ENCODE measurements at regions not wholly inside any gene's neighbourhood (a gene's known extent, or its start where the extent isn't known, plus 50 kb on each side); places are given as distances from the start of the nearest gene placed in this dataset.
"Not testable (repeated sequence)": the region's sequence is repeated elsewhere in the genome, so short reads cannot be mapped to it uniquely, and the experiment has no call there.

DNA sequence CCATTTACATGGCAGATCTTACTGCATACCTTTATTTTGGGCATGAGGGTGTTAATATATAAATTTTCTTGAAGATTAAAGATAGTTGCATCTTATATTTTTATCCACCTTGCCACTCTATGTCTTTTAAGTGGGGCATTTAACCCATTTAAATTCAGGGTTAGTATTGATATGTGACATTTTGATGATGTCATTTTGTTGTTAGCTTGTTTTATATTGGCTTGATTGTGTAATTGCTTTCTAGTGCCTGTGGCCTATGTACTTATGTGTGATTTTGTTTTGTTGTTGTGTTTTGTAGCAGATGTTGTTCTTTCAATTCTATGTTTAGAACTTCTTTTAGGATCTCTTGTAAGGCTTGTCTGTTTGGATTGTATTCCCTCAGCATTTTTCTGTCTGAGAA is 939.9 kb upstream of the CDH9 start:
- no peak for DNase-seq

DNA sequence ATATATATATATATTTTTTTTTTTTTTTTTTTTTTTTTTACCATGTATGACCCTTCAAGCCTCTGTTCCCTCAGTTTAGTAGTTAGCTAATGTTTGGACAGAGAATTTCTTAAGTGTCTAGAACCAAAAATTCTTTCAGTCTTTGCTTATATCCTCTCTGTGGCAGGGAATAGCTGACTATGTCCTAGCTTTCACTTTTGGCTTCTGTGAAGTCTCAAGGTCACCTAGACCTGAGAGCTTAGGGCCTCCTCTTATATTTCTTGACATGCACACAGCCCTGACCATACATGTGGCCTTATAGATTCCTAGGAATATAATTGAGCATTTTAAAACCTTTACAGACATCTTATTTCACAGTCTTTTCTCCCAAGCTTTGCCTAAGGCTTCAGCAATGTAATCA is 930.8 kb upstream of the CDH9 start:
- no peak for DNase-seq

DNA sequence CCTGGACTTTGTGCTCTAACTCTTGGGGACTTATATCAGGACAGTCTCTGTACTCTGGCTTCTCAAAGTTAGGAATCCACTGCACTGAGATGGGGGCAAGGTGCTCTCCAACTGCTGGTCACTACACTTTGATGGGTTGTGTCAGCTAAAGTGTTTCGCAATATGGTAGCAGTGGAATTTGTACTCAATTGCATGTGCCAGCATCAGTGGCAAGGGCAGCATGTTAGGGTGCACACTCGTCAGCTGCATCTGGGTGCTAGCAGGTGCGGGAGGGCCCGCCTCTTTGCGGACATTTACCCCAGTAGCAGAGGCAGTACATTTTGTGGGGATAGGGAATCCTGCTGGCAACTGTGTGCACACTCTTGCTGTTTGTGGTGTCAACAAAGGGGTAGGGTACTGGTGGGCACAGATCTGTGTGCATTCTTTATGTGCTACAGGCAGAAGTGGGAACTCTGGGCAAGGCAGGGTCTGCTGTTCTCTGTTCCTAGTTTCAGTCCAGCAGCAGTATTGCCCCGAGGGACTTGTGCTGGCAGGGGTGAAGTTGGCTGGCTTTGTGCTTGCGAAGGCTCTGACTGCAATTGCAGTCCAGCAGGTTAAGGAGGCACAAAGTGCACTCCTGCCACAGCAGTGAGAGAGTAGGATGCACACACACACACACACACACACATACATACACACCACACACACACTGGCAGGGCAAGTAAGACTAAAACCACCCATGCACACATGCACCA is 924.8 kb upstream of the CDH9 start:
- no peak for DNase-seq

DNA sequence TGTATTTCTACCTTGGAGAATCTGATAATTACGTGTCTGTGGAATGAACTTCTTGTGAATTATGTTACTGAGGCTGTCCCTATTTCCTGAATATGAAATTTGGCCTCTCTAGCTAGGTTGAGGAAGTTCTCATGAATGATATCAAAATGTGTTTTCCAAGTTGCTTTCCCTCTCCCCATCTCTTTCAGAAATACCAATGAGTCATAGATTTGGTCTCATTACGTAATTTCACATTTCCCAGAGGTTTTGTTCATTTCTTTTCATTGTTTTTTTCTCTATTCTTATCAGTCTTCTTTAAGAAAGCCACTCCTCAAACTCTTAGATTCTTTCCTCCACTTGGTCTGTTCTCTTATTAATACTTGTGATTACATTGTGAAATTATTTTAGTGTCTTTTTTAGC is 923.8 kb upstream of the CDH9 start:
- no peak for DNase-seq

DNA sequence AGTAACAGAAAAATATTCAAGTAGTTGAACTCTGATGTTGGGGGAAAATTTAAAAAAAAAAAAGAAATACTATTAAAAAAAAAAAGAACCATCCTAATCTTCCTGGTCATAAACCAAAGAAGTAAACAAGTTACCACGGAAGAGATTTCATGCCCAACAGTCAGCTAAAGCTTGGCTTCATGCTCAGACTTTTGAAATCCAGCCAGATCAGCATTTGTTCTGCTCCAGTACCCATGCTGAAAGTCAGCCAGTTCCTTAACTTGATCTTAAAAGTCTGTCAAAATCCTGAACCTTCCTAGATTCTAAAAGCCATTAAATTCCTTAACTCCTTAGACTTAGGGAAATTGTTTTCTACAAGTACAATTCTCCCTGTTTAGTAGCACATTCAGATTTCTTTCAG is 908.7 kb upstream of the CDH9 start:
- DNase-seq = no peak

DNA sequence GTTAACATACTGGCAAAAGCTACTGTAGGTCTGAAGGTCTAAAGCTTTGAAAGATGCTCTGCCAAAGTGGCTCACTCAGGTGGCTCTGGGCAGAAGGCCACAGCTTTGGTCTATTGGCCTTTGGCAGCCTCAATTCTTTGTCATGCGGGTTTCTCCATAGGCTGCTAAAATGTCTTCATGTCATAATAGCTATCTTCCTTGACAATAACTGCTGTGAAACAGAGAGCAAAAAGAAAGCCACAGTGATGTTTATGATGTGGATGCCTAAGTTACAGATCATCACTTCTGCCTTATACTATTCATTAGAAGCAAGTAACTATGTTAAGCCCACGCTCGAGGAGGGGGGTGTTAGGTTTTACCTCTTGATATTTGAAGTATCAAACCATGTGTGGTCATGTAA is 906.1 kb upstream of the CDH9 start:
- DNase-seq = no peak

DNA sequence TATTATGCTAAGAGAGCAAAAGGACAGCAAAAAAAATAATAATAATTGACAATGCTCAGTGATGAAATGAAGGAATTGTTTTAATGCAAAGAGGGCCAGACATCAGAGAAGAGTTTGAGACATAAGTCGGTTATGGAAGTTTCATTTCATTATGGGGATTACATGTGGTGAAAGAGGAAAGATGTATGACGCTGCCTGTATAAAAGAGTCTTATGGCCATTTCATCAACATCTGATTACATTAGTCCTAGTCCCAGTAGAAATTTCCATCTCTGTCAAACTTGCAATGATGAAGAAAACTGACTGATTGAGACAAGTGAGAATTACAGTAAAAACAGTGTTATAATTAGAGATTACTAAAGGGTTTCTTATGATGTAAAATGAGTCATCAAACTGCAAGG is 900.6 kb upstream of the CDH9 start:
- DNase-seq = no peak

DNA sequence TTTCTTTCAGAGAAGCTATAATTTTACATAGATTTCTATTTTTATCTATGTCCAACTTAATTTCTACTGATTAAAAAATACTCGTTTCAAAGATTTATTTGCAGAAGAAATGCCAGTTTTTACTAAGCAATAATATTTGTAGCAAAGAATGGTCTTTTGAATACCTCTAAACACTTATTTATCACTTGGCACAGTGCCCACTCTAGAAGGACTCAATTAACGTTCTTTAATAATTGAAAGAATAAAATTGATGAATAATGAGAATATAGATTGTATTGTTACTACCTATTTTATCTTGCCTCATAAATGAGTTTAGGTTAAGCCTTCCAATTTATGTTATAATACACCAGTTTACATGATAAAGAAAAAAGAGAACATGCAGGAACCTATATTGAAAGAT is 889.7 kb upstream of the CDH9 start:
- no peak for DNase-seq

DNA sequence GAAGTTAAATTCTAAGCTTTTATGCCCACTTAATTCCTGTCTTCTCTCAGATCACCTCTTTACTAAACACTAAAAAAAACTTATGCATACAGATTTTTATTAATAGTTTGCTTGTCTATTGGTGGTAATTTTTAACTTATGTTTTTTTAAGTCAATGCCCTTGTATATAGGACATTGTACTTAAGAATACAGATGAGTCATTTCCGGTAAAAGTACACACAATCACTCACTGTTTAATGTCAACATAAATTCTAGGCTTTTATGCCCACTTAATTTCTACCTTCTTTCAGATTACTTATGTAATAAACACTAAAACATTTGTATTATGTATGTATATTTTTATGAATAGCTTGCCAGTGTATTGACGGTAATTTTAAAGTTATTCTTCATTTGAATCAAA is 872.8 kb upstream of the CDH9 start:
- no peak for DNase-seq

DNA sequence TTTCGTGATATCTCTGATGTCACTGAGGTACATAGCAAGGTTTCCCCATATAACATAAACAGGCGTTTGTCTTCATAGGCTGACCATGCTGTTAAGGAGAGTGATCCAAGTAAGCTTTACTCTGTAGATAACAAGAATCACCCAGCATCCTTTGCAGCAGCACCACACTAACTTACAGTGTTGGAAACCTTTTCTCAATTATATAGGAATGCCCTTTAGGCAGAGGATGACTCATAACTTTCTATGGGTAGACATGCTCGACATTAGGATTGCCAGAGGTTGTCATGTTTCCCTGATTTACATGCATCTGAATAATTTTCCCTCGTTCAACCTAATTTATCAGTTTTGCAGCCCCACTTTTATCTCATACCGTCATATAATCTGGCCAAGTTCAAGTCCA is 870.0 kb upstream of the CDH9 start:
- no peak for DNase-seq

DNA sequence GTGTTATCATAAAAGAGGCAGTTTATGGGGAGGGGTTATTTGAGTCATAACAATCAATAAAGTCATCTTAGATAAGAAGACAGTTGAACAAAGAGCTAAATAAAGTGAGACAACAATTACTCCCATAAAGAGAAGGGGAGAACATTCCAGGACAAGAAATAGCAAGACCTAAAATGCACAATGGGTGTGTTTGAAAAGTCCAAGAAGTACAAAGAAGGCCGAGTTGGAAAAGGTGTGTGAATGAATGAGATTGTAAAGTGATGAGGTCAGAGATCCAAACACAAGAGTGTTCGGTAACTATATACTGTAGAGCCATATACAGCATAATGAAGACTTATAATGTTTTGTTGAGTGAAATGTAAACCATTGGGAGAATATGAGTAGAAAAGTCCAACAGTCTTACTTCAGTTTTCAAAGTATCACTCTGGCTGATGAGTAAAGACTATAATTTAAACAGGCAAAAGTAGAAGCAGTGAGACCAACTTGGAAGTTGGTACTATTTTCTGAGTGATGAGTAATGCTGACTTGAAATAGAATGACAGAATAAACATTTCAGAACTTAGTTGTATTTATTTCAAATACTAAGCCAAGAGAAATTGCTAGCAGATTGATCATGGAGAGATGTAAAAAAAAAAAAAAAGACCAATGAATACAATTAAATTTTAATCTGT is 868.7 kb upstream of the CDH9 start:
- DNase-seq = no peak

DNA sequence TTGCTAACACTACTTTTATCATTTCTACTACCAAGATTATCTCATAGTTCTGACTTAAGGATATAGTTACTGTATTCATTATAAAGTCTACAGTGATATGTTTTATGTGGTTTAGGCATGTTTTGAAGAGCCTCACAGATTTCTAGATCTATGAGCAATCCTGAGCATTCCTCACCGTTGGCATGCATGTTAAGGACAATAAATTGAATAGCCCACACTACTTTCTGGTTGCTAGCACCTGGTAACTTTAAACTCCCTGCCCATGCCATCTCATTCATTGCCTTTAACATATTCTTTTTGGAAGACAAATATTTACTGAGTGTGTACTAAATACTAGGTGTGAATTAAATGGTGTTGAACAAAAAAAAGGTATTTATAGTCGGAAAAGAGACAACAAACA is 868.1 kb upstream of the CDH9 start:
- DNase-seq = no peak

DNA sequence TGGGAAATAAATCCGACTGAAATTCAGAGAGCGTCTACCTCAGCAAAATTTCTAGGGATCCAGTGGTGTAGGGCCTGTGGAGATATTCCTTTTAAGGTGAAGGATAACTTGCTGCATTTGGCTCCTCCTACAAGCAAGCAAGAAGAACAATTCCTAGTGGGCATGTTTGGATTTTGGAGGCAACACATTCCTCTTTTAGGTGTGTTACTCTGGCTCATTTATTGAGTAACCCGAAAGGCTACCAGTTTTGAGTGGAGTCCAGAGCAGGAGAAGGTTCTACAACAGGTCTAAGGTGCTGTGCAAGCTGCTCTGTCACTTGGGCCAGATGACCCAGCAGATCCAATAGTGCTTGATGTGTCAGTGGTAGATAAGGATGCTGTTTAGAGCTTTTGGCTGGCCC is 862.4 kb upstream of the CDH9 start:
- no peak for DNase-seq

DNA sequence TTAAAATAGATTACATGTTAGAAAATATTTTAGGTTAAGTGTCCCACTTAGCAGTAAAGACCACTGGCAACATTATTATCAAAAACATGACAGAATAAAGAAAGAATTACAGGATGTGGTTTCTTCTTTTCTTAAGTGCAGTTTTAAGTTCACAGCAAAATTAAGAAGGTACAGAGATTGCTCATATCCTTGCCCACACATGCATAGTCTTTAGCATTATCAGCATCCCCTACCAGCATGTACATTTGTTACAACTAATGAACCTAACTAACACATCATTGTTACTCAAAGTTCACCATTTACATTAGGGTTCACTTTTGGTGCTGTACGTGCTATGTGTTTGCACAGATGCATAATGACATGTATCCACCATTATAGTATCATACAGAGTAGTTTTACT is 837.7 kb upstream of the CDH9 start:
- no peak for DNase-seq

DNA sequence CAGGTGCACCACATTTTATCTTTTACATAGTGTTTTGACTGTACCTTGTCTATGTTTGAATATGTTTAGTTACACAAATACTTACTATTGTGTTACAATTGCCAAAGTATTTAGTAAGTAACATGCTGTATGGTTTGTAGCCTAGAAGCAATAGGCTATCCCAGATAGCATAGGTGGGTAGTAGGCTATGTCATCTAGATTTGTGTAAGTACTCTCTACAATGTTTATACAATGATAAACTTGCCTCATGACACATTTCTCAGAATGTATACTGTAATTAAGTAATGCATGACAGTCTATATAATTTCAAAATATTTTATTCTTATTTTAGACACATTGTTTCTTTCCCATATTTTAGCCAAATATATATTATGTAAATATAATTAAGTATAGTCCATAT is 836.8 kb upstream of the CDH9 start:
- DNase-seq = no peak

DNA sequence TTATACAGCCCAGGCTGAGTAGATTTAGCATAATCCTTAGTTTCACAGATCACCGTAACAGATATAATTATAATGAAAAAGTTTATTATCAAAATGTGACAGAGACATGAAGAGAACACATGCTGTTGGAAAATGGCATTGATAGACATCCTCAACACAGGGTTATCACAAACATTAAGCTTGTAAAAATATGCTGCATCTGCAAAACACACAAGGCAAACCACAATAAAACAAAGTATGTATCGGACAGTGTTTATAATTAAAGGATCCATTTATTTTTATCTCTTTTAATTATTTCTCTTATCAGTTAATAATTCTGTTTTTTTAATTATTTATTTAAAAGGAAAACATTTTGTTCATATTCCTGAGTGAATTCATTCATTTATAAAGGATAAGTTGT is 829.9 kb upstream of the CDH9 start:
- no peak for DNase-seq

DNA sequence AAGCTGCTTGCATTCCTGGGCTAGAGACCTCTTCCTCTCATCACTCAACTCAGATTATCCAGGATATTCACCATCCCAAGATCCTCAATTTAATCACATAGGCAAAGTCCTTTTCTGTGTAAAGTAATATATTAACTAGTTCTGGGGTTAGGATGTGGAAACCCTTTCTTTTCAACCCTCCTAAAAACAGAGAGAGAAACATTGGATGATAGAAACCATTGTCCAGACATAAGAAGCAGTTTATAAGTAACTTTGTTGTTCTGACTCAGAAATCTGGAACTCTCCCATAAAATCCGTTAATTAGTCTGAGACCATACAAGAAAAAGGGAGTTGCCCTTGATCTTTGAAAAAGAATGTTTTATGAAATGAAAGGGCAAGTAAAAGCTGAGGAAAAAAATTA is 817.1 kb upstream of the CDH9 start:
- no peak for DNase-seq

DNA sequence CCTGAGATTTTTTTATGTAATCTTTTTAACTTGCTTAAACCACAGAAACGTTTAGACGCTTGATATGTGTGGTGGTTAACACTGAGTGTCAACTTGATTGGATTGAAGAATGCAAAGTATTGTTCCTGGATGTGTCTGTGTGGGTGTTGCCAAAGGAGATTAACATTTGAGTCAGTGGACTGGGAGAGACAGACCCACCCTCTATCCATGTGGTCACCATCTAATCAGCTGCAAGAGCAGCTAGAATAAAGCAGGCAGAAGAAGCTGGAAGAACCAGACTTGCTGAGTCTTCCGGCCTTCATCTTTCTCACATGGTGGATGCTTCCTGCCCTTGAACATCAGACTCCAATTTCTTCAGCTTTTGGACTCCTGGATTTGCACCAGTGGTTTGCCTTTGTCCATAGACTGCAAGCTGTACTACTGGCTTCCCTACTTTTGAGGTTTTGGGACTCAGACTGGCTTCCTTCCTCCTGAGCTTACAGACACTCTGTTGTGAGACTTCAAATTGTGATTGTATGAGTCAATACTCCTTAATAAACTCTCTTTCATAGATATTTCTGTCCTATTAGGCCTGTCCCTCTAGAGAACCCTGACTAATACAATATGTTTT is 816.0 kb upstream of the CDH9 start:
- no peak for DNase-seq

DNA sequence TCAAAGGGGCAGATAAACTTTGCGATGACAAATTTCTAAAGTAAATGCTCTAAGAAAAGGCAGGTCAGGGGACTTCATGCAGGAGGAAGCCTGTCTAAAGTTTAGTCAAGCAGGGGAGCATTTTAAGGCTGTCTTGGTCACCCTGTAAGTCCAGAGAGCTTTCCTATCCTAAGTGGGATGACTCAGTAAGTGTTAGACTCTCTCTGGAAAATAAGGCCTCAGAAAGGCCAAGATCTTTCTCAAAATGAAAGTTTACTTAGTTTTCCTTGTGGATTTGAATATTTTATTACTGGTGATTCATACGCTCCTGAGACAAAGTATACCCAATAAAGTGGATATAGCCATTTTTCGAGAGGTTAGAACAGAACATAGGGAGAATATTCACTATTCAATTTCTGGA is 806.9 kb upstream of the CDH9 start:
- DNase-seq = no peak

DNA sequence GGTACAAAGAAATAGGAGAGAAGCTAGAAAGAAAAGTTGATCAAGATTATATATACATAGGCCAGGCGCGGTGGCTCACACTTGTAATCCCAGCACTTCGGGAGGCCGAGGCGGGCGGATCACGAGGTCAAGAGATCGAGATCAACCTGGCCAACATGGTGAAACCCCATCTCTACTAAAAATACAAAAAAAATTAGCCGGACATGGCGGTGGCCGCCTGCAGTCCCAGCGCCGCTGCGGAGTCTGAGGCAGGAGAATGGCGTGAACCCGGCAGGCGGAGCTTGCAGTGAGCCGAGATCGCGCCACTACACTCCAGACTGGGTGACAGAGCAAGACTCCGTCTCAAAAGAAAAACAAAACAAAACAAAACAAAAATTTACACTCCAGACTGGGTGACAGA is 798.3 kb upstream of the CDH9 start:
- DNase-seq = not testable (repeated sequence)

DNA sequence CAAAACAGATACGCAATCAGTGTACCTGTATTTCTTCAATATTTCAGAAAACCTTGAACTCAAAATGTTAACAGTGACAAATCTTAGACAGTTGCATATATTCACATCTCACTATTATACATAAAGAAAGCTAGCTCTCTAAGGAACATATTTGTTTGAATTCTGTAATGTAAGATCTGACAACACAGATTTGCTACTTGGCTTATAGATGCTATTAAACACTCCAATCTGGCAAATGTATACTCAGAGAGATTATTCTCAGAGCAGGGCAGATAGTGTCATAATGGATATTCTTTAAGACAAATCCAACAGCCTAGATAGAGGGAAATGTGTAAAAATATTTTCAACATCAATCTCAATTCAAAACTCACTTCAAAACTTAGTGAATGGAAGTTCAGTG is 794.5 kb upstream of the CDH9 start:
- DNase-seq = no peak

DNA sequence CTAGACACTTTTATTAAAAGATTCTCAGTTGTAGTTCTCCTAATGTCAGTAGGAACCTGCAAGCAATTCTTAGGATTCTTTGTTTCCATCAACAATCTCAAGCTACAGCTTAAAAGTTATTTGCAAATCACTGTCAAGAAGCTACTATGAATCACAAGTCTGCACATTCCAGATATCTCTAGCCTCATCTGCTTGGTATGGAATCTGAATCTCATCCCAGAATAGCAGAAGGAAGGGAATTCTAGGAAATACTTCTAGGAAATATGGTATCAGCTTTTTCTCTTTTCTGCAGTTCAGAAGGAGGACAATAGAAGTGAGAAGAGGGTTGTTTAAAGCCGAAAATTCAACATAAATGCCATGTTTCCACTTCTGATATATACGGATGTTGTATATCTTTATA is 792.2 kb upstream of the CDH9 start:
- DNase-seq = no peak

DNA sequence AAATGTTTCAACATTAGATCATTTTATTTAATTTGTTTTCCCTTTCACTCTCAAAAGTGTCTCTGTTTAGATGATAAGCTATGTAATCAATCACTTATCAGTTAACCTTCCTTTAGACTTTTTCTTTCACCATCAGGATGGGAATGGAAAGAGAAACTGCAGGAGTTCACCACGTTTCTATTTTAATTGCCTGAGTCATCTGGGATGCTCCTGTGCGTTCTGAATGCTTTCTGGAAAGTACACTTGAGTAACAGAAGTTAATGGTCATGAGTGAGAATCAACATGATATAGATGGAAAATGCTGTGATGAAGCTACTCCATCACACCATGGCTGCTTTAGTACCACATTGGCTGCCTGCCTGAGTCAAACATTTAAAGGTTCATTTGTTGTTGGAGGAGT is 783.3 kb upstream of the CDH9 start:
- no peak for DNase-seq

DNA sequence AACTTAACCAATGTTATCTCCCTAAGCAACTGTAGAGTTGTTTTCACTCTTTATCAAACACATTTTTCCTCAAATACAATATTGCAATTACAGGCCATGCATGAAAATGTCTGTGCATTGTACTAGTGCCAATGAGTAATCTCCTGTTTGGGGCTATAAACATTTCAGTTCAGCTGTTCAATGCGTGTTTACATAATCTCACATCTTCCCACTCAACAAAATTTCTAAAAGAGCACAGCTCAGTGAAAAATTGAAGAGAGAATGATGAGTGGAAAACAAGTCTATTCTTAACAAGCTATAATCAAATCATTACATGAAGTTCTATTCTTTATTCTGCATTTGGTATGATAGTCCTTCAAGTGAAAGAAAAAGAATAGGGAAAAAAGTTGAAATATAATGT is 780.5 kb upstream of the CDH9 start:
- DNase-seq = no peak

DNA sequence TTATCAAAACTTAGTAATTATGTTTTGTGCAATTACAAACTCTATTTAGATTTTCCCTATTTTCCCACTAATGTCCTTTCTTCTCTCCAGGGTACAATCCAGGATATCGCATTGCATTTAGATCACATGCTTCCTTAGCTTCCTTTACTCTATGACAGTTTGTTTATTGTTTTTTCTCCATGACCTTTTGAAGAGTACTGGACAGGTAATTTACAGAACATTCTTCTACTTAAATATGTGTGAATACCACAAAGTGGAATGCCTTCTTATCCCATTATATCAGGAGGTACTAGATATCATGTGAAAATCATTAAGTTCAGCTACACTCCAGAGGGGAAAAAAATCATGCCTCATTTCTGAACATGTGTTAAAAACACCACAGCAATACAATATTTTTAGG is 776.6 kb upstream of the CDH9 start:
- no peak for DNase-seq
